EH (cell line): ENCODE measurements at regions not wholly inside any gene's neighbourhood (a gene's known extent, or its start where the extent isn't known, plus 50 kb on each side); places are given as distances from the start of the nearest gene placed in this dataset.

Source experiments
- DNase-seq: peaks from one replicate; pipeline ENCODE4 v3.0.0-alpha.2; 2015; ENCODE audit warnings: low read depth

DNA sequence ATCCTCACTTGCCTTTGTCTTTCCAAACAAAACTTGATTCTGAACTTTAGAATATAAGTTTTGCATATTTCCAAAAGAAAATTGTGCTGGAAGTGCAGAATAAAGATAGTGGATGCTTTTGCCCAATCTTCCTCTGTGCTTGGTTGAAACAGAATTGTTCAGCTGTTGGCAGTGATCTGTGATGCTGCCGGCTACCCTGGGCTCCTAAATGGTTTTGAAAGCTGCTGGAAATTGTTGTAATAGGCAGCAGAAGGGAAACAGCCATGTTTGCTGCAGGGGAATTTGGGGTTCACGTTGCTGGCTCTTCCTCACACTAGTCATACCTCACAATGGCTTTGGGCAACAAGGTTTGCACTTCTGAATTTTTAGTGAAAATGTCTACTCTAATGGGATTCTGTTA lies 398.0 kb downstream of the RAPGEF2 start:
- no peak for DNase-seq

DNA sequence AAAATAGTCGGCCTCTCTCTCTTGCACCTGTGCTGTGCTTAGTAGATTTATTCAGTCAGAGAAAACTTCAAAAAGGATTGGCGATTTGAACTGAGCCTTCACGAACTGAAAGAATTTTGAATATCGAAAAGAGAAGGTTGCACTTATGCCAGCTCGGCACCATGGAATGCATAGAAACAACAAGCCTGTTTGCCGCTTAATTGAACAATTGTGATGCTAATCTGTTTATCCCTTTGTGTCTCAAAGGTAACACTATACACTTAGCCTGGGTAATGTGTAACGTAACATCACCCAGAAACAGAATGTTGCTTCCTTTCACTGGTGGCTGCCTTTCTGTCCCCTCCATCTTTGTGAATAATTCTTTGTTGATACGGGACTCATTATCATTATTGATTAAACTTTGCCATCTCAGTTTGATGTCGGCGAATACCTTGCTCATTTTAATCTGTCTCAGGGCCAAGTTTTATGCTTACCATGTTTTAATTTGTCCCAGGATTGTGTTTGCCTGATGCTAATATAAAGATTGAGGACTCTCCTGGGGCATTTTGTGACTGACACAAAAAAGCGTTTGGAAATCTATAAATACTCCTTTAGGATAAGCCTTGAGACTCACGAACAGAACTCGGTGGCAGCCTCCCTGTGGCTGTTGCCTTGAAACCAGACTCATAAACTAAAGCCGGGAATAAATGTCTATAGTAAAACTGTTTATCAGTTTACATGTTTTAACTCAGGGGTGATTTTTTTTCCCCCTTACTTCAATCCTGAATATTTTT lies 400.5 kb downstream of the RAPGEF2 start:
- DNase-seq = no peak

DNA sequence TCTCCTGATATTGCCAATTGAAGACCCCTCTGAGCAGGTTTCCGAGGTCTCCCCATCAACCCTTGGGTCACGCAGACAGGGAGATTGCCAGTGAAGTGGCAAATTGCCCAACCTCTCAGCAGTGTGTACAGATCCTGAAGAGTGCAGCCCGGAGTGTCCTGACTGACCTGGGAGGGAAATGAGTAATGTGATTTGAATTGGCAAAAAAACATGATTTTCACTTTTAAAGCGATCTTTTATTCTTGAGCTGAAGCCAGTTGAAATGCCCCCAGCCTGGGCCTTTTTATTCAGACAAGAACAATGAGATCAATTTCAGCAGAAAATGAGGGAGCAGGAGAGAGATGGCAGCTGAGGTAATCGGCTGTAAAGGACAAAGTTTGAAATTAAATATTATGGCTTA lies 401.8 kb downstream of the RAPGEF2 start:
- DNase-seq = peak; percentile 11

DNA sequence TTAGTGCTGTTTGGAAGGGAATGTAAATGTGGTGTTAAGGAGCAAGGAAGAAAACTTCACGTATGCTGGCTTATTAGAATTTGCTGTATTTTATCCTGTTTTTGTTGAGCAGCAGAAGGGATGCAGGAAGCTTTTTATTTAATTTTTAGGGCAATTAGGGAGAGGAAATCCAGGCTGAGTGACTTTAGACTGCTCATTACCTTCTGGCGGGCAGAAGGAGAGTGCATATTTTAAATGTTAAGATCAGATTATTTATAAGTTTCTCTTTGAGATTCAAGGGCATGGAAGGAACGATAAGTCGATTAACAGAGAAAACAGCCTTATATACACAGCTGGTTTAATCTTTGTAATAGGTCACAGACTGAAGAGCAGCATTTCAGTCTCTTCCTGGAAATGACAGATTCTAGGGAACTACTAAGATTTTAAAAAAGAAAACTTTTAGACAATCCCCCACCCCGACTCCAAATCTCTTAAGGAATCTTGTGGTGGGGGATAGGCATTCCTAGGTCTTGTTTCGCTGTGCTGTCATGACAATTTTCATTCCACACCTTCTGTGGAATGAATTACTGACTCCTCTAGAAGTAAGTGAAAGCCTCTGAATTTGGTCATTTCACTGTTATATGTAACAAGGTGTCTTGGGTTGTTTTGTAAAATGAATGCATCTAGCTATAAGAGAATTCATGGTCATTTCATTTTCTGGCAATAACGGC lies 402.5 kb downstream of the RAPGEF2 start:
- DNase-seq = no peak

DNA sequence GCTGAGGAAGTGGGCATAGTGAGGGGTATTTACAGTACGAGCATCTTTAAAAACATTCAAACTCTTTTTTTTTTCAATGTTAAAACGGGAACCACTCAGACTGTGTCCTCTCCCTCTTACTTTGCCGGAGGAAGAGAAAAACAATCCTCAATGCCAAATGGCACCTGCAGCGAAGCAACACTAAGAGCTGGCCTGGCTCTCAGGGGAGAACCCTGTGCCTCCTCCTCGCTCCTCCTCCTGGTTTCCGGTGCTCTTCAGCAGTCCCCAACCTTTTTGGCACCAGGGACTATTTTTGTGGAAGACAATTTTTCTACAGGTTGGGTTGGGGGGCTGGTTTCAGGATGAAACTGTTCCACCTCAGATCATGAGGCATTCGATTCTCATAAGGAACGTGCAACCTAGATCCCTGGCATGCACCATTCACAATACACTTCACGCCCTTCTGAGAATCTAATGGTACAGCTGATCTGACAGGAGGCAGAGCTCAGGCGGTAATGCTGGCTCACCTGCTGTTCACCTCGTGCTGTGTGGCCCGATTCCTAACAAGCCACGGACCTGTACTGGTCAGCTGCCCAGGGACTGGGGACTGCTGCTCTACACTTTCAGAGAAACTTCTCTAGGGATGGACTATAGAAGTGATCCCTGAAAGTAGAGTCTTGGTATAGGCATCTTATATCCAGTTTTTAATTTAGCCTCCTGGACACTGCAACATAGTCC lies 404.1 kb downstream of the RAPGEF2 start:
- no peak for DNase-seq

DNA sequence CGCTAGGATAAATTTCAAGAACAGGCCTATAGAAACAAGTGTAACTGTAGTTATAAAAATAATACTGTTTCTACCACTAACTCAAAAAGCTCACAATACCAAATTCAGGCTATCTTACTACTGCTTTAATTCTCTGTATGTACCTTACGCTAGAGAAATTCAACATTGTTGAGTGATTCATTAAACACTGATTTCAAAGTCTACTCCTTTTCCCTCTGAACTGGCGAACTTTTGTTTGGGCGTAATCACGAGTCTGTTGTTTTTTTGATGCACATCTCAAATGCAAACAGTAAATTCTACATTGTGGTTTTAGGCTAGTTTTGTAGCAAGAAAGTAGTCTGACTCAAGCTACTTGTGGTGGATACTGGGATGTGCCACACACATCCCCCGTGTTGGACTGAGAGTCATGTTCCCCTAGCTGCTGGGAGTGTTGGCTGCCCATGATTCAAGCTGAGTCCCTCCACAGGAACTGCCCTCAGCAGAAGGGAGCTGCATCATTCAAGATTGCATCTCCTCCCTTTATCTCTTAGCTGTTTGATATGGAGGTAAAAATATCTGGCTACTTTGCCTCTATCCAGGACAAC lies 406.1 kb downstream of the RAPGEF2 start:
- DNase-seq = no peak

DNA sequence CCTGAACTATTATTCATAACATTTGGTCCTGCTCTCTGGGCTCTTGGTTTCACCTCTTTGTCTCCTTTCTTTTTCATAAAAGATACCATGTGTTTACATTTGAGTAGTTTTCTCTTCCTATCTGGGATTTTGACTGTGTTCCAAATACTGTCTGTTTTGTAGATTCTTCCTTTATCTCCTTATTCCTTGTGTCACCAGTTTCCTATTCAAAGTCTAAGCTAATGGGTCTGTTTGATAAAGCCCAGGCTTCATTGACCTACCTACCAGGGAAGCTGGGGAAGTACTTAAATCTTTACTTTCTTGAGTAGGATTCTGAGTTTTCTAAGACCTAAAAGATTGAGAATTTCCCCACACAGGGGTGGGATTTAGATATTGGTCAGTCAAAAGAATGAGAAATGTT lies 409.5 kb downstream of the RAPGEF2 start:
- DNase-seq = no peak

DNA sequence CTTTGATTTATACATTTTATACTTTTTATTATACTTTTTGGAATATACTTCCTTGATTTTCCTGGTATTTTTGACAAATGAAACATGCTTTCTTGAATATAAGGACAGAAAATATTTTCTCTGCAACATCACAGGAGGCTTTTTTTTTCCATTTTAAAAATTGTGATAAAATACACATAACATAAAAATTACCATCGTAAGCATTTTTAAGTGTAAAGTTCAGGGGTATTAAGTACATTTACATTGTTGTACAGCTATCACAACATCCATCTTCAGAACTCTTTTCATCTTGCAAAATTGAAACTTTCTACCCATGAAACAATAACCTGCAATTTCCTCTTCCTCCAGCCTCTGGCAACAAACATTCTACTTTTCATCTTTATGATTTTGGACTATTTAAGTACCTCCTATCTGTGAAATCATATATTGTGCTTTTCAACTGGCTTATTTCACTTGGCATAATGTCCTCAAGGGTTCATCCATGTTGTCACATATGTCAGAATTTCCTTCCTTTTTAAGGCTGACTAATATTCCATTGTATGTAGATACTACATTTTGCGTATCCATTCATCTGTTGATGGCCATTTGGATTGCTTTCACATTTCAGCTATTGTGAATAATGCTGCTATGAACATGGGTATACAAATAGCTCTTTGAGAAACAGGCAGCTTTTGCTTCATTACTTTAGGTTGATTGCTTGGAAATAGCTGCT lies 412.6 kb downstream of the RAPGEF2 start:
- DNase-seq = no peak

DNA sequence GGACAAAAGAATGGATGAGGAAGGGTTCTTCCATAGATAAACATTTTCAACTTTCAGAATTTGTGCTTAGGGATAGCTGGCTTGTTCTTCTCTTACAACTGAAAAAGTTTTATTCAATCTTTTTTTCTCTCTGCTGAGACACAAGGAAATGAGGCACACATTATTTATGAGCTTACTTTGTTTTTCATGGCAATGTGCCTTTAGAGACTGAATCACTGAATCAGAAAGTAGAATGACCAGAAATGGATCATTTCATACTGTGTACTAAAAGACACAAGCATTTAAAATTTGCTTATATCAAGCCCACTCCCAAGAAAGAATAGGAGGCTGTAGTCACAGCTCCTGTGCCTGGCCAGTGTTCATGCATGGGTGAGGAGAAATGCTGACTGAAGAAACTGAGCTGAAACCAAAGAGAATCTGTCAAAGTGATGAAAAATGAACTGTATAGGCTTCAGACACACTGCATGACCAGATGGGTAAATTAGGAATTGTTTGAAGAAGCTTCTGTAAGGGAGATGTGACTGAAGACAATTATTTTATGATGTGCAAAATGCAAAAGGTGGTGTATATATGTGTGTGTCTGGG lies 413.8 kb downstream of the RAPGEF2 start:
- DNase-seq = peak; percentile 38

DNA sequence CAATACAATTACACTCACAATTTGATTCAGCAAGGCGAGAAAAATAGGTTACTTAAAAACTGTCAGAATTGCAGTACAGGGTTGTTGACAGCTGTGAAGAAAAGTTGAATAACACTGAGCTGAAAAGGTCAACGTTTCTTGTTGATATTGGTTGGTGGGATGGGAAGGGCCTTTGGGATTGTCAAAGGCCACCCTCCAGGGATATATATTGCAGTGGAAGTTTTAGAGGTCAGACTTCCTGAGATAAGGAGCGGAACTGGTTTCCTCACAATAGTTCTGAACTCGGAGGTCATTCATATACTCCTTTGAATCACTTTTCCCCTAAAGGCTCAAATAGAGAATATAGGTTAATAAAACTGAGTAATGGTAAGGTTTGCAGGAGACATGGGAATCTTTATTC lies 417.2 kb downstream of the RAPGEF2 start:
- no peak for DNase-seq

DNA sequence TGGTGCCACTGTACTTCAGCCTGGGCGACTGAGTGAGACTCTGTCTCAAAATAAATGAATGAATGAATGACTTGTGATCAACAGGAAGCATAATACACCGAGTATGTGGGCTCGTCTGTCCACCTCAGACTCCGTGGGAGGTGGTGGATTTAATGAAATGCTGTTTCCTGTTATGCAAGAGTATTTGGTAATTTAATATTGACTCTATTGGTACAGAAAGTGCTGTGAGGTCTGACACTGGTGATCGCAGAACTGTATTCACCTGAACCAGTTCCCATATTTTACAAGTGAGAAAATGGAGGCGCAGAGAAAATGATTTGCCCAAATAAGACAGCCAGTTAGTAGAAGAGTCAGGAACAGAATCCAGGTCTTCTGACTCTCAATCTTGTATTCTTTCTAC lies 423.3 kb downstream of the RAPGEF2 start:
- no peak for DNase-seq

DNA sequence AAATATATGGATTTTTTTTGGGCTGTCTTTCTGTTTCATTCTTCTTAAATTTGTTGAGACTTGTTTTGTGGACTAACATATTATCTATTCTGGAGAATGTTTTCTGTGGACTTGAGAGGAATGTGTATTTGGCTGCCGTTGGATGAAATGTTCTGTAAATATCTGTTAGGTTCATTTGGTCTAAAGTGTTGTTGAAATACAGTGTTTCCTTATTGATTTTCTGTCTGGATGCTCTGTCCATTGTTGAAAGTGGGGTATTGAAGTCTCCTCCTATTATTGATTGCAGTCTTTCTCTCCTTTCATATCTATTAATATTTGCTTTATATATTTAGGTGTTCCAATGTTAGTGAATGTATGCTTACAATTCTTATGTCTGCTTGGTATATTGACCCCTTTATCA lies 431.8 kb downstream of the RAPGEF2 start:
- no peak for DNase-seq

DNA sequence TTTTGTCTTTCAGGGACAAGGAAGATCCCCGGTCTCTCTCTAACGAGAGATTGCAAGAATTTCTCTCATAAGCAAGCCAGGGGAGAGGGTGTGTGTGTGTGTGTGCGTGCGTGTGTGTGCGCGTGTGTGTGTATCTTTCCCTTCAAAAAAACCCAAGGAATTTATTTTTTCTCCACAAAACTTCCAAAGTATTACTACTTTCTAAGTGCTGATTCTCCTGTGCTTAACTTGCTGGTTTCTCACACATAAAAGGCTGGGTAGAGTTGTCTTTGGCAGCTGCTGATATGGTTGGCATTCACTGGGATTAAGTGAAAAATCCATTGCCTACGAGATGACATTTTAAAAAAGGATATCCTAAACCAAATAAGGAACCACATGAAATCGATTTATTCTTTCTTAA lies 435.7 kb downstream of the RAPGEF2 start:
- DNase-seq = no peak

DNA sequence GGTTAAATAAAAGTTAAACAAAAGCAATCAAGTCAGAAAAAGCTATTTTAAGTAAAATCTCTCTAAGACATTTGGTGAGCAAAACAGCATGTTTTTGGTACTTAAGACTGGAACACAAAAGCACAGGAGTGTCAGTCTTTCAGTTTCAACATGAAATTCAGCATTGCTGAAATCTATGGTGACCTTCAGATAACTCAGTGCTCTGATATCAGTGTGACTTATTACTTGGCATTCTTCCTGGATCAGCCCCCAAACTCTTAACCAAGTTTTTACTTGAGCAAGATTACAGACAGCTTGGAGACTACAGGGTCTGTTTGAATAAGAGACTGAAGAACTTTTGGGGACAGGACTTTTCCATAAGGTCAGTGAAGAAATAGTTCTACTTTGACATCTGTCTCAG lies 437.2 kb downstream of the RAPGEF2 start:
- DNase-seq = no peak

DNA sequence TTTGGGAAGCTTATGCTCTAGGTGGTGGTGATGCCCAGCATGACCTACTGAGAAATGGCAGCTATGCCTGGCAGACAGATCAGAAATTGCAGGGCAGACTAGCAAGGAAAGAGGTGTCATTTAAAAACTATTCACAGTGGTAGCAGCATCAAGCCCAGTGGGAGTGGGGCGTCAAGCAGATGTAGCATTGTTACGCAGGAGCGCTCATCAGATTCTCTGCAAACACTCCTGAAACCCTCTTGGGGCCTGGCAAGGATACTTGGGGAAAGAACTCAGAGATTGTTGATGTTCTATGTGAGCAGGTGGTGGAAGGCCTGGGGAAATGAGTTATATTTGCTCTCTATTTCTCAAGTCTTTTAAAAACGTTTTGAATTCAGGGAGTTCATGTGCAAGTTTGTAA lies 437.6 kb downstream of the RAPGEF2 start:
- no peak for DNase-seq

DNA sequence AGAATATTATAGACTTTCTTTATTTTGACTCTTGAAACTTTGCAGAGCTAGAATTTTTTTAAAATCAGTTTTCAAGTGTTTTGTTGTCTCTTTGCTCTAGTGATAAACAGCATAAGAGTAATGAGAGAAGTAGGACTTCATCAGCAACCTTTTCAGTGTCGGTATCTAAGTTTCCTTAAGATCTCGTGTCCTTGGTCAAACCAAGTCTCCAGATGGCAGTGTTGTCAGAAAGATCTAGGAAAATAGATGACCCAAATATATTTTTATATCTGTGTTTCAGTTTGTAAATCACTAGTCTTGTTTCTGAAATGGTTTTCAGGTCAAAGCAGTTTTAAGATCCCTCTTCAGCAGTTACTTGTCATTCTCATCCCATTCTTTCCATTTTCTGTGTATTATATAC lies 438.3 kb downstream of the RAPGEF2 start:
- DNase-seq = no peak

DNA sequence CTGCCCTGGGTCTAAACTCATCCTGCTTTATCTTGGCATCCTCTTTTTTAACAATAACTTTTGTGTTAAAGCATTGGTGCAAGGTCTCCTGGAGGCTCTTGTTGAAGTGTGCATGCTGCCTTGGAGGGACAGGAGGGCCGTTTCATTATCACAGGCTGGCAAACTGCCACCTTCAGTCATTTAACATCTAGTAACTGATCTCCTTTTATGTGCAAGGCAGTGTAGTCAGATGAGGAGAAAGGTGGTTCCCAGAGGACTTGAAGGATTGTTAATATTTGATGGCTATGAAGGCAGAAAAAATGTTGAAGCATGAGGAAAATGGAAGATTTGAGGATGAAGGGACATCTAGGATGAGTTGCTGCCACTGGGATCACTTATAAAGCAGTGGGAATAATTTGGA lies 439.4 kb downstream of the RAPGEF2 start:
- DNase-seq = no peak

DNA sequence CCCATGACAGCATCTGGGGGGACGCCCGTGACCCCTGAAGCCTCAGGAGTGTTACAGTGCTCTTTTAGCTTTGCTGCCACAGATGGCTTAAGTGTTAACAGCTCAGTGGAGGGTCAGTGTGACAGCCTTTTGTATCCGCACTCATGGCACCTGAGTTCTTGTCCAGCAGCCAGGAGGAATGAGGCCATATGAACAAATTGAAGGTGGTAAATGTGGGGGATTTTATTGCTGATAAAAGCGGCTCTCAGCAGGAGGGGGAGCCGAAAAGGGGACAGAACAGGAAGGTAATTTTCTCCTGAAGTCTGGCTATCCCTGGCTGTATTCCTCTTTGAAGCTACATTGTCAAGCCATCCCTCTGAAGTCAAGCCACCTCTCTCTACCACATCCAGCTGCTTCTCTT lies 441.0 kb downstream of the RAPGEF2 start:
- DNase-seq = no peak

DNA sequence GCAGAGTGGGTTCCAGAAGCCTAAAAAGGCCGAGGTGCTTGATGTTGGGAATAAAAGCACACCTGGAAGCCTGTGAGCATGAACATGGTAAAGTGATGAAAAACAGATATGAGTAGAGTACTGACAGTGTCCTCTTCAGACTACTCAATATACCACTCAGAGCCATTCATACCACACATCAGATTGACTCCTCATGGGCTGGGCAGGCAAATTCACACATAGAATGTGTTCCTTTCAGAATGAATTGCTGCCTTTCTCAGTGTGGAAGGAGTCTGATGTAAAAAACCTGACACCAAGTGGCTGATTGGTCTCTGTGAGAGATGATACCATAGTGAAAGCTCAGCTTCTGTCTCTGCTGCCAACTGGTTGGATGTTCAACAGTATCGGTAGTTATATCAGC lies 442.7 kb downstream of the RAPGEF2 start:
- DNase-seq = no peak

DNA sequence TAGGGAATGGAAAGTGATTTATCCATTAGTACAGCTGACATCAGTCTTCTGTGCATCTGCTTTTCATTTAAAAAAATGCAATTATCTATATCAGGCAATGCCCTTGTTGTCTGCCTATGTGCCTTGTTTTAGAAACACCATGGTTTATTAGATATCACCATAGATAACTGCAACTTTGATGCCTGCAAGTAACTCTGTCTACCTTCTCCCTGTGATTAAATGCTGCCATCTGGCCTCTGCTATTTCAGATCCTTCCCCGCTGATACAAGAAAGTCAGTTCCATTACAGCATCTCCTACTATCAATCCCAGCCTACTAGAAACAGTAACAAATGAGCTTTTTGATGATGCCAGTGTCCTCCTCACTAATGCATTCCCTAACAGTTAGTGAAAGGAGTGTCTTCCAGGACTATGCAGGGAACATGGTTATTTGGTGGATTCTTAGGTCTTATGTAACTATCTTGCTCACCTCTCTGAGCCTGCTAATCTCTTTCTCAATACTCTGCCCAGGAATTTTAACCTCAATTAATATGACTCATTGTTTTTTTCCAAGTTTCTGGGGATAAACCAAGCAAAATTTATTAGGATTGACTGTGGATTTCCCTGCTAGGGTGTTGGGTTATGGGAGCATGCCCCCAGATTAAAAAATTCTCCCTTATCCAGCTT lies 444.9 kb downstream of the RAPGEF2 start:
- DNase-seq = peak; percentile 3

DNA sequence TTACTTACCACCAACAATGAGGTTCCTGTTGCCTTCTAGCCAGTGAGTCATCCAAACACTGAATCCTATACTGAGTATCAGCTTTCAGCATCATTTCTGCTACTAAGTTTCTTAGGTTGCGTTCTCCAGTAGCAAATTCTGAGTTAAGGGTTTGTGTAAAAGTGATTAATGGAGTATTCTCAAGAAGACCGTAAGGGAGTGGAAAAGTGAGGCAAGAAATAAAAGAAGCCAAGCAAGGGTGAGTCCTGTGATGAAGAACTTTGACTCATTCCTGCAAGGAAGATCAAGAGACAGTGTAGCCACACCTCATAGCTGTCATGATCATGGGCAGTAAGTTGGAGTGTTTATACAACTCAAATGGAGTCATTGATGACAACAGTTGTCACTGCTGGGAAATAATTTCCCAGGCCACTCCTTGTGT lies 446.2 kb downstream of the RAPGEF2 start:
- DNase-seq = no peak
